ENCODE measurements at regions not wholly inside any gene's neighbourhood (a gene's known extent, or its start where the extent isn't known, plus 50 kb on each side); places are given as distances from the start of the nearest gene placed in this dataset.

DNA sequence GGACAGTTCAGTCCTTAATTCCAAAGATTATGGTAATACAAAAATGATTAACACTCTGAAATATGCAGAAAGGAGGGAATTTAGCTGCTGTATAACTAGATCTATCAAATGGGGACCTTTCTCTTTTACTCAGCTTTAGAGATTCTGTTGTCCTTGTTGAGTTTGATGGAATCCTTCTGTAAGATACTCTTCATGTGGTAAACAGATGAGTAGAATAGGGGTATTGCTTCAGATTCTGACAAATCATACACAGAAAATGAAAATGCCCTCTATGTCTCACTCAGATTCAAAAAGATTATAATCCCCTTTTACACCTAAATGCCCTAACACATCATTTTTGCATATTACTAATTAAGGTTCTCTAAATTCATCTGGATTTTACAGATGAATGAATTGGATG is 50.7 kb downstream of the ARHGAP35 start:
- DNase-seq (ENCODE audit: low spot score): no peak

DNA sequence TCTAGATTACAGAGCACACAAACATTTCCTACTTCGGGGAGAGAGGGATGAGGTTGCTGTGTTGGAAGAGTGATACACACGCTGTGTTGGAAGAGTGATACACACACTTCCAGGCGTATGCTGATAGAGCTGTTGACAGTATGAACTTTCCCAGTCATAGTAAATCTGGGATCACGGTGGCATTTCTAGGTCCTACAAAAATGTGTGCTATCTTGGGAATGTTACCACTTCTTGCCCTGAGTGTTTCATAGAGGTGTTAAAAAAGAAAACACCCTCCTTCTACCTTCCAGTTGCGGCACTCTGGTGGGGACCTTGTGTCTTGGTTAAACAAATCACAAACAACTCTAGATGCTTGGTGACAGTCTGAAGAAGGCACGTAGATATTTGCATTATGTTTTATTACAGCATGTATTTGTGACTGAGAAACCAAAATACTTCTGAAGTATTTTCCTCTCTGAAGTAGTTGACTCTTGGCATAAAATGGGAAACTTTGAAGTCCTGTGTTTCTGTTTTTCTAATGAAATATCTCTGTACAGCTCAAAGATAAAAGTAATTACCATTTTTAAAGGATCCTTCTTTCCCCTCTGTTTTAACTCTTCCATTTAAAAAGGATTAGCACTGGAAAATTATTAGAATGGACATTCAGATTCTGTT is 52.5 kb downstream of the ARHGAP35 start:
- no peak for DNase-seq (ENCODE audit: low spot score)

DNA sequence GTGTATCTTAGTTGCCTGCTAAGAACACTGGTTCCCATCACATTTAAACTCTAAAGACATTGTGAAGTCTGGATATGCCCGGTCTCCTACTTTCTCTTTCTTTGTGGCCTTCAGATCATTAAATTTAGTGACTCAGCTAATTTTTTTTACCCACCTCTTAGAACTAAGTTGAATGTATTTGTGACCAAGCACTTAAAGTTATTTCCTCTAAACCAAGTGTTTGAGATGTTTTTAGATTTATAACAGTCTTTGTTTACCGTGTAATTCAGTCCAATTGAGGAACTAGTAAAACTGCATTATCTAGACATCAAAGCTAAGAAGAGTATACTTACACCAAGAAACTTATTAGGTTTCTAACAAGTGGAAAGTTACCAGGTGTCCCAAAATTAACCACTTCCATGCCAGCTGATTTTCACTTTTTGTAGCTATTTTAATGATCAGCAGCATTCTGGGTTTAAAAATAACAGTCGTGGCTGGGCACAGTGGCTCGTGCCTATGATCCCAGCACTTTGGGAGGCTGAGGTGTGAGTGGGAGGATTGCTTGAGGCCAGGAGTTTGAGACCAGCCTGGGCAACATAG is 53.1 kb downstream of the ARHGAP35 start:
- no peak for DNase-seq (ENCODE audit: low spot score)

DNA sequence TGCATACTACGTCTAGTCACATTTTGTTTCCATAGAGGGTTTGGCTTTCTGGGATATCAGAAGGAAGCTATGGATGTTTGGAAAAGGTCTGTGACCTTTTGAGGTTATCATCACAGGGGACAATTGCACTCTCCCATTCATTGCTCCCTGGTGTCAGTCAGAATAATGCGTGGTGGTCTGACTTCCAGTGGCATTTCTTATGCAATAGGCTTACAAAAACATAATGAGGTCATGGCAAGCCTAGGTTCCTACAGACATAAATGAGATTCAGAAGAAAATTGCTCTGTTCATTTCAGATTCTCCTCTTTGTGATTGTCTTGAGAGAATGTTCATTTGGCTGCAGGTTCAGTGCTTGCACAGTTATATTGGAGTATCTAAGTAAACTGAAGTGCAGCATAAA is 54.6 kb downstream of the ARHGAP35 start:
- DNase-seq (ENCODE audit: low spot score): no peak

DNA sequence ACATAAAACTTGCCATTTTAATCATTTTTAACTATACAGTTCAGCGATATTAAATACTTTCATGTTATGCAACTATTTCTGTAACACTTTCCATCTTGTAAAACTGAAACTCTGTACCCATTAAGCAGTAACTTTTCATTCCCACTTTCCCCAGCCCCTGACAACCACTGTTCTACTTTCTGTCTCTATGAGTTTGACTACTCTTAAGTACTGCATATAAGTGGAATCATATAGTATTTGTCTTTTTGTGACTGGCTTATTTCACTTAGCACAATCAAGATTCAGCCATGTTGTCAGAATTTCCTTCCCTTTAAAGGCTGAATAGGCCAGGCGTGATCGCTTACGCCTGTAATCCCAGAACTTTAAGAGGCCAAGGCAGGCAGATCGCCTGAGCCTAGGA is 56.2 kb downstream of the ARHGAP35 start:
- no peak for DNase-seq (ENCODE audit: low spot score)

DNA sequence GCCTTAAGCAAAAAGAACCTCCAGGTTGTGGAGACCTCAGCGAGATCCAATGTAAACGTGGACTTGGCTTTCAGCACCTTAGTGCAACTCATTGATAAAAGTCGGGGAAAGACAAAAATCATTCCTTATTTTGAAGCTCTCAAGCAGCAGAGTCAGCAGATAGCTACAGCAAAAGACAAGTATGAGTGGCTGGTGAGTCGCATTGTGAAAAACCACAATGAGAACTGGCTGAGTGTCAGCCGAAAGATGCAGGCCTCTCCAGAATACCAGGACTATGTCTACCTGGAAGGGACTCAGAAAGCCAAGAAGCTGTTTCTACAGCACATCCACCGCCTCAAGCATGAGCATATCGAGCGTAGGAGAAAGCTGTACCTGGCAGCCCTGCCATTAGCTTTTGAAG is 58.5 kb downstream of the ARHGAP35 start:
- no peak for DNase-seq (ENCODE audit: low spot score)

DNA sequence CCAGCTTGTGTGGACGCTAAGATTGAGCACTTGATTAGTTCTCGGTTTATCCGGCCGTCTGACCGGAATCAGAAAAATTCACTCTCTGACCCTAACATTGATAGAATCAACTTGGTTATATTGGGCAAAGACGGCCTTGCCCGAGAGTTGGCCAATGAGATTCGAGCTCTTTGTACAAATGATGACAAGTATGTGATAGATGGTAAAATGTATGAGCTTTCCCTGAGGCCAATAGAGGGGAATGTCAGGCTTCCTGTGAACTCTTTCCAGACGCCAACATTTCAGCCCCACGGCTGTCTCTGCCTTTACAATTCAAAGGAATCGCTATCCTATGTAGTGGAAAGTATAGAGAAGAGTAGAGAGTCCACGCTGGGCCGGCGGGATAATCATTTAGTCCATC is 59.6 kb downstream of the ARHGAP35 start:
- no peak for DNase-seq (ENCODE audit: low spot score)

DNA sequence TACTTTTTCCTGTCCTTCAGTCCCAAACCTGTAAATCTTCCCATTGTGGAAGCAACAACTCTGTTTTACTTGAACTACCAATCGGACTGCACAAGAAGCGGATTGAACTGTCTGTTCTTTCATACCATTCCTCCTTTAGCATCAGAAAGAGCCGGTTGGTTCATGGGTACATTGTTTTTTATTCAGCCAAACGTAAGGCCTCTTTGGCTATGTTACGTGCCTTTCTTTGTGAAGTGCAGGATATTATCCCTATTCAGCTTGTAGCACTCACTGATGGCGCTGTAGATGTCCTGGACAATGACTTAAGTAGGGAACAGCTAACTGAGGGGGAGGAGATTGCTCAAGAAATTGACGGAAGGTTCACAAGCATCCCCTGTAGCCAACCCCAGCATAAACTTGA is 60.3 kb downstream of the ARHGAP35 start:
- no peak for DNase-seq (ENCODE audit: low spot score)

DNA sequence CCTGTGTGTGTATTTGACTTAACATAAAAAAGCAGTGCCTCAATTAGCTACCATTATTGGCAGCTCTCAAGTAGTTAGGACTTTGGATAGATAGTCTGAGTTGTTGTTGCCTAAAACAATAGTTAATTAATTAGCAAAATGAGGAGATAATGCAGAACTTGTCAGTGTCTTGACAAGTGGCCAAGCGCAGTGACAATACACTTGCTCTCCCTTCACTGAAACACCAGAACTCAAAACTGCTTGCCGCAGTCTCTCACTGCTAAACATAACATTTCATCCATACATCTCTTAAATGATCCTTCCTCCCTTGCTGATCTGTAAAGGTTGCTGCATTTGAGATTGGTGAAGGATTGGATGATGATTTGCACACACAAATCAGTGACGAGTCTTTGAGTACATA is 61.7 kb downstream of the ARHGAP35 start:
- no peak for DNase-seq (ENCODE audit: low spot score)

DNA sequence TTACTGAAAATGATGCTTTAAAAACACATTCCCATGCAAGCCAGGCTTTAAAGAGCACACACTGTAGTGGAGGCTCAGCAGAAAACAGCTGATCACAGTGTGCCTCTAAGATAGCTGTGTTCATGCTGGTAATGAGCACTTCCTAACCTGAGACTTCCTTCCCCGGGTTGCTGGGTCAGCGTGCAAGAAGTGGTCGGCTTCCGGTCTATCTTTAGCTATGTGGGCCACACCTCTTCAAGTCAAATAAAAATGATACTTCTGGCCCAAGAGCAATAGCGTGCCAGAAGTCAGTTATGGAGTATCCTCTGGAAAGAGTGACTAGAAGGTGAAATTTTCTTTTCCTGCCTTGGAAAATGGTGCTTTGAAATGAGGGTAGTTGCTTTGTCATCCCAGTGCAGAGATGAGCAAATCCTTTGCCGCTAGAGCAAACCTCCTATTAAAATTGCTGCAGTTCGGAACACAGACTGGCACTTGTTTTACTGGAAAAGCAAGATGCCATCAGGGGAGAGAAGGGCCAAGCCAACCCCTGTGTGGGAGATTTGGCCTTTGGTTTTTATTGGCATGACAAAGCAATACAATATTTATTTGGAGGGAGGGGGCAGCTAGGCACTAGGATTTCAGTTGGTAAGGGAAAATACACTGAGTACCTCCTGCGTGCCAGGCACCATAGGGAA is 64.2 kb downstream of the ARHGAP35 start:
- no peak for DNase-seq (ENCODE audit: low spot score)

DNA sequence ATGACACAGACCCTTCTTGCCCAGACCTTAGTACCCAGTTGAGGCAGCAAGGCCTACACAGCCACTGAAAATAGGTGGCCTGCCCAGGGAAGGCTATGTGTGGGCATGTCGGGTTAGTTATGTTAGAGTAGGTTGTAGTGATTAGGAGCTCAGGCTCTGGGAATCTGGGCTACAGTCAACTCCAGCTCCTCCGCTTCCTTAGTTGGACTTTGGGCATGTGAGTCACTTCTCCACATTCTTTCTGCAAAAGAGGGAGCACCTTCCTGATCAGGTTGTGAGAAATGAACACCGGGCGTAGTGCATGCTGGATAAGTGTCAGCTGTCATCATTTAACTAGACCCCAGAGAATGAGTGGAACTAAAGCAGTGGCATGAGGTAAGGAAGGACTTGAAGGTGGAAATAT is 64.8 kb downstream of the ARHGAP35 start:
- no peak for DNase-seq (ENCODE audit: low spot score)

DNA sequence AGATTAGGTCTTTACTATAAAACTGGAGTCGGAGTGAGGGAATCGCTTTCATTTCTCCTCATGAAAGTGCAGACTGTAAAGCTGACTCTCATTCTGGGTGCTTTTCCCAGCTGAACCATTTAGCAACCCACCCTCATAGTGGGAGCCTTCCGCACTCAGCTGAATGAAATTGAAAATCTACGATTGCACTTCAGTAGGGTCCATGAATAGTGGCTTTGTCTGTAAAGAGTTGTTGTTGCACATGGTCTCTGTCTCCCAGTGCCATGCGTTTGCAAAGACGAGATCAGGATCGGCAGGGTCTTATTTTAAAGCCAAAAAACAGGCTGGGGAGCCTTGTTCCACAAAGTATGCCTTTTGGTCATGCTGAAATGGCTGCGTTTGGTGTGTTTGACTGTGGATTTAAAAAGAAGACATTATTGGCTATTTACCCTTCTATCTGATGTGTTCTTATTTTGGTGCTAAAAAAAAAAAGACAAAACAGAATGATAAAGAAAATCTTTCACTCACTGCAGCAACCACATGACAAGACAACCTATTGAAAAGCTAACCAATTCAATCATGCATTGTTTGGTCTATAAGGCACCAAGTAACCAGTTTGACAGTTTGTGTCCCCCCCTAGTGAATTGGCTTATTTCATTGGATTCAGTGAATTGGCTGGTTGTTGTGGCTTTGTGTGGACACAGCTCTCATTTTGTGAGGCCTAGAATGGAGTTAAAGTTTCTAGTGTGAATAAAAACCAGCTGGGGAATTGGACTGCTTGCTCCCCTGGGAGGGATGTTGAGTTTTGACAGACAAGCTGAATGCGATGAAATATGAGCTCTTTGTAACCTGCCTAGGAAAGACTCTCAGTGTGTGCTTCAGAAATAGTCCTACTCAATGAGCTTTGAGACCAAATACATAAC is 65.6 kb downstream of the ARHGAP35 start:
- DNase-seq (ENCODE audit: low spot score): no peak

DNA sequence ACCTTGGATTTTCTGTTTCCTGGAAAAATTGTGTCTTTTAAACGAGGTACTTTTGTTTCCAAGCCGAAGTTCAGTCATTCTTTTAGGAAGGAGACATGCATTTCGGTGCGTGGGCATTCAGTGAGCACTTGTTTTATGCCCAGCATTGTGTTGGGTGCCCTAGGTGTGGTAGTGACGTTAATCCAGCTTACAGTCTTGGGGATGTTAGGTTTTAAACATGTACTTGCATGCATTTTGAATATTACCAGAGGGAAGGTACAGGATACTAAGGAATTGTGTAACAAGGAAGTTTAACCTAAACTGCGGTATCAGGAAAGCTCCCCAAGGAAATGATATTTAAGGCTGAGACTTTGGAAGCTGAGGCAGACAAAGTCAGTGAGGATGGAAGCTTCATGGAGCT is 66.3 kb downstream of the ARHGAP35 start:
- no peak for DNase-seq (ENCODE audit: low spot score)

DNA sequence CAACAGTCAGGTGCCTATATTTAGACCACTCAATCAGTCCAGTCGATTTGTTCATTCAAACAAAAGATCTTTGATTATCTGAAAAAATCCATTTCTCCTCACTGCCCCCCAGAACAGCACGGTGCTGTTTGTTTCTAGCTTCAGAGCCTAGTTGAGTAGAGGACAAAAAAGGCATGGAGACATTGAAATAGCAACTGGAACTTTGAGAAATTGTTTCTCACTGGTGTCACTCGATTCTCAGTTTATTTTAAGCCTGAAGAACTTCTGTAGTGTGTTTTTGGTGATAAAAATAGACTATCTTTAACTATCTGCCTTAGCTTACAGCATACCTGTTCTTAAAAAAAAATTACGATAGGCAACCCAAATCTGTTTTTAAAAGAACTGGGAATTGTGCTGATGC is 67.1 kb downstream of the ARHGAP35 start:
- no peak for DNase-seq (ENCODE audit: low spot score)

DNA sequence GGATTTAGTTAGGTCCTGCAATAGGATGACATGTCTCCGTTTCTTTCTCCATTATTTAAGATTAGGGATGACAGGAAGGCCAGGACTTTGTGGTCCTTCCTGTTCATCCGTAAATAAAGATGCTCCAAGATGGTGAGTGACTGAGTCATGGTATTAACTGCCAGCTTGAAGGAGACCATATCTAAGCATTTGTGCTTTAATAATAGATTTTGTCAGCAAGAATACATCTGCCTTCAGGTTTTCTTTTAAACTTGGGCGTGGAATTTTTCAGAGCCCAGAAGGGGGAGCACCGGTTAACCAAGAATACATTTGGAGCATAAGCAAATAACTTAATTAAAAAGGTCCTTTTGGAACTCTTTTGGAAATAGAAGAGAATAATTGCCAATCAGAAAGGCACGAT is 68.2 kb downstream of the ARHGAP35 start:
- no peak for DNase-seq (ENCODE audit: low spot score)

DNA sequence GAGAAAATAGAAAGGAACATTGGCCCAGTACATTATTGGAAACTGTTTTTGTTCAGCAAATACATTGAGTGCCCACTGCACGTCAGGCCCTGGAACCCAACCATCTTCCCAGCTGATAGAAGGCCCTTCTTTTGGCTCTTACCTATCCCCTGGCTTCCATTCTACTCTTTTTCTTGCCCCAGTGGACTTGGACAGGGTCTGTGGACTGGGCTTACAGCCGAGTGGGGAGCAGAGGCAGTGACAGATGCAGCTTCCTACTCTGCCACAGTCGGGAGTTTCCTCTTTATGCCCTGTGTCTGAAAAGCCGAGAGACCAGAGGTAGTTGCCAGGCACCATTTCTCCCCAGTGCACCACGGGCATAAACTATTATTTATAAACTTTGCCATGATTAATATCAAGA is 70.4 kb downstream of the ARHGAP35 start:
- no peak for DNase-seq (ENCODE audit: low spot score)

DNA sequence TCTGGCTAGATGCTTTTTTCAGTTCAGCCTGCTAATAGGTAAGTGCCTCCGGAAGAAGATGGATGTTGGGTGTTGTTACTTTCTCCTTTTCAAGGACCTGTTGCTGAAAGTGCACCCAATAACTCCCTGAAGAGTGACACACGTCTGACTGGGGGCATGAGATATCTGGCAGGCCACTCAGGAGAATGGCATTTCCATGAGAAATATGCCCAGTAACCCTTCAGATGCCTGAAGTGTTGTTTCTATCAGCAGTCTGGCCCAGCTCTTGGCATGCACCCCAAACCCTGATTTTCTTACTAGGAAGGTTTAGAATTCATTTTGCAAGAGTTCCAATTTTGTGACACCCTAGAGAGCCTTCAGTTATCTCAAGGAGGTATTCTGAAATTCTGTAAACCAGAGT is 71.5 kb downstream of the ARHGAP35 start:
- peak; percentile 45 for DNase-seq (ENCODE audit: low spot score)

DNA sequence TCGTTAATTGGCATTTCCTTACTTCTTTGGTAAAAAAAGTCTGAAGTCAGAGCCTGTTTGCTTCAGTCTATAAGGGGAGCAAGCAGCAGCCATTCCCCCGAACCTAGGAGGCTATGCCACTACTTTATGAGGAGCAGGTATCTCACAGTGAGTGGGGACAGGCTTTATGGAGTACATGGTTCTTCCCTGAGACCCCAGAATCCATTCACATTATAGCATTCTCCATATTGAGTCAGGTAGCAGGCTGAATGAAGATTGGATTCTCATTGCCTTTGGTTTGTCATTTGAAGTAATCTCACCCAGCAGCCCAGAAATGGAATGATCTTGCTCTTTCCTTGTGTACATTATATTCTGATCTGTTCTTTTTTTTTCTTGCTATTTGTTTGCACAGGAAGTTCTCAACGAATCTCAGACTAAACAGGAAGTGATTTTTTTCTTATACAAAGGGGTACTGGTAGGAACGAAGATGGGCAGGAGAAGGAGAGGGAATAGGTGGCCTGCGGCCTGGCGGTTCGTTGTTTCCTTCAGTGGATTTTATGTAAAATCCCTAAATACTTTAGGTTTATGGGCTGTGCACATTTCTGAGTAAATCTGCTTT is 74.4 kb downstream of the ARHGAP35 start:
- no peak for DNase-seq (ENCODE audit: low spot score)

DNA sequence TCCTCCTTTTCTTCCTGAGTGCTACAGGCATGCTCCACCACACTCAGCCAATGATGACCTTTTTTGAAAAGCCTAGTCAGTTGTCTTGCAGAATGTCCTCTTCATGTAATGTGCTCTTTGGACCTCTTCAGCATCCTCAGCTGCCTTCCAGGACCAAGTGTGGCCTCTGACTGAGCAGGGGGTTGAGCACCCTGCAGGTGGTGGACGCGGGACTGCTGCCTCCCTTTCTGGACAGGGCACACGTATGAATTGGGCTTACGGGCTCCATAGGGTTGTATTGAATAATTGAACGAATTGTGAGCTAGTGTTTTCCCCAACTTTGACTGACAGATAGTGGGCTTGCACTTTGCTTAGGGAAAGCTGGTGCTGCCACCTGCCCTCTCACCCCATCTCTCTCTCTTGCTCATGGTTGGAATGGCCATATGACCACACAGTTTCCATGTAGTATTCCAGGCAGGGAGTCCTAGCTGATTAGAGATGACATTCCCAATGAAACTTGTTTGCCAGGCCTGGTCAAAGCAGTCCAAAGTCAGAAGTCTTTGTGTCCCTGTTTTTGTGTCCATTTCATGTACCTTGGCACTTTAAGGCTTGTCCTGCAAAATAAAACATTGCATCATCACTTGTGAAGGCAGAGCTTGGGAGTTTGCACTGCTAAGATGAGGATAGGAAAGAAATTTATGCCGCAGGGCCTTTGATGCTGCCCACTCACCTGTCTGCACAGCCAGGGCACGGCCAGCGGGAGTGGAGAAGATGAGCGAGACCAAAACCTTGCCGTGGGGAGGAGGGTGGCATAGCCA is 76.3 kb upstream of the NPAS1 start:
- no peak for DNase-seq (ENCODE audit: low spot score)

DNA sequence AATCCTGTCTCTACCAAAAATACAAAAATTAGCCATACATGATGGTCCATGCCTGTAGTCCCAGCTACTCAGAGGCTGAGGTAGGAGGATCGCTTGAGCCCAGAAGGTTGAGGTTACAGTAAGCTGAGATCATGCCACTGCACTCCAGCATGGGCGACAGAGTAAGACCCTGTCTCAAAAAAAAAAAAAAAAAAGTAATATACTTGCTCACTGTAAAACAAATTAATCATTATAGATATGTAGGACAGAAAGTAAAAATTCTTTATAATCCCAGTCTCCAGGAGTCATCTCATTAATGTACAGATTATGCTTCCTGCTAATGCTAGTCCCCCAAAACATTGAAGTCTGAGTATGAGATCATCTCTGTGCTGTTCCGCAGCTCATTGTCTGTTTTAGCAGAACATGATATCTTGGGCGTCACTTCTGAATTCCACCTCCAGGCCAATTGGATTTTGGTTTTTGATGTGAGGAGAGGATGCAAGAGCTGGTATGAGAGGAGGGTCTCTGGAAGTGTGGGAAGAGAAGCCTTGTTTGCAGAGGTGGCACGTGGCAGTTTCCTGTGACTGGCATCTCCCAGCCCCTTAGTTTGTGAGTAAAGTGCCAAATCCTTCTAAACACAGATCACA is 75.4 kb upstream of the NPAS1 start:
- DNase-seq (ENCODE audit: low spot score): no peak
